ENCODE measurements at regions not wholly inside any gene's neighbourhood (a gene's known extent, or its start where the extent isn't known, plus 50 kb on each side); places are given as distances from the start of the nearest gene placed in this dataset.
A peak's percentile ranks its signal among the peaks of the same experiment; 100 is the strongest.

- DNase-seq (ENCODE audit: low read depth in 4 of 4, low spot score in 2 of 4): no peak
These were observed 1473.4 kb upstream of the TENM3 start for GRCh38 chr4:180769791-180770190.

DNA sequence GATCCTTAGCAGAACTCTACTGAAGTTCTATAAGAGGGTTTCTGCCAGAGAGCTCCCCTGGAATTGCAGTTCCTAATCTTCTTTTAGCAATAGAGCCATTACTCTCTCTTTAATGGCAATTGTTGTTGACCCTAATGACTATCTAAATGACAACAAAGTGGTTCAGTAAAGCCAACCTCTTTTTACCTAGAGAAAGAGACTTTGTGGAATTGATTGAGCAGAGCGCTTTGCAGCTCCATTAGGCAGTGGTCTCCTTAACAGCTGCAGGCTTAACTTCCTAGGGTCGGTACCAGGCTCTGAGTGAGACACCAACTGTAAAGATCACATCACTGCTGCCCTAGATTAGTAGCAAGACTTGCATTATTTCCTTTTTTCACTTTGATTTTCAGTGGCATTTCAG, 1472.9 kb upstream of the TENM3 start:
- DNase-seq (ENCODE audit: low read depth in 4 of 4, low spot score in 2 of 4): no peak

DNA sequence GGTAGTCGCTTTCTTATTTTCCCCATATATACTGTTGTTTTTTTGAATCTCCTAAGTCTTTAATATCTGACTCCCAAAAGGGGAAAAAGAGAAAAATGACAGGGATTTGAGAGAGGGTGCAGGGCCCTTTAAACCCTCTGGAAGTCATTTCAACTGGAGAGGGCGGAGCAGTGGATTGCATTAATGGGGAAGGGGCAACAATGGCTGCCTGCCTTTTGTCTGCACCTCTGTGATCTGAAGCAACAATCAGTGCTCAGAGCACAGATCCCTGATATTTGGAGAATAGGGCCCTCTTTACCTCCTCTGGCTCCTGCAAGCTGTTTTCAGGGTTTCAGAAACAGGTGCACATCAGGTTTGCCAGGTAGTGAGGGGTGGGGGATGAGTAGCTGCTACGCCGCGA, 1458.3 kb upstream of the TENM3 start:
- DNase-seq (ENCODE audit: low read depth in 4 of 4, low spot score in 2 of 4): no peak

- DNase-seq (ENCODE audit: low read depth in 4 of 4, low spot score in 2 of 4): no peak
These were observed 1454.5 kb upstream of the TENM3 start for GRCh38 chr4:180788729-180789128.

DNA sequence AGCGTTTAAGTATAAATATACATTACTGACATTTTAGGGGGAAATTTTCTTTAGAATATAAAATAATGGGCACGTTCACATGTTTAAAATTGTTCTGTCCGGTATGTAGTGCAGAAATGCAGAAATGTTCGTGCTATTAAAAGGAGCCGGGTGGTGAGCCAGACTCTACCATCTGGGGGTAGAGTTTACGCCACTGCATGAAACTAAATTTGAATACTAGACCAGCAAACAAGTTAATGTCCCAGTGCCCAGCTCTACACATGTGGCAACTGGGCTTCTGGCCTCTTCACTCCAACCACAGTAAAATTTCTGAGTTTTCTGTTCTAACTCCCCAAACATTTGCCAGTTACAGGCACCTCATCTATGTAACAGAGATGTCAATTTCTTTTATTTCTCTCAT, 1453.3 kb upstream of the TENM3 start:
- no peak for DNase-seq (ENCODE audit: low read depth in 4 of 4, low spot score in 2 of 4)

DNA sequence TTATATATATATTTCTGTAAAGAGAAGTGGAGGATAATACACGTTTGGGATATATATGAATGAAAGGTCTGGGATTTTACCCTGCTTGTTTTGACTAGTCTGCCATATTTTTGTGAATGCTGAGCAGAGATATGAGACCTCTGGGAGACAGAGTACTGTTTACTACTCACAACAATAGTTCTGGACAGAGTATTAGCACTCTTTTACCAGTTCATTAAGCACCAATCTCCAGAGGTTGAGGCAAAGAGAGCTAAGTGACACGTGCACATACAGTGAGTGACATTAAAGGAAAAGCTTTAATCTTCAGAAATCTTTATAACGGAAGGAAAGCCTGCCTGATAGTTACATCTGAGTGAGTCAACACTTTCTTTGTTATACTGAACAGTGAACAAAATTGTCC, 1452.7 kb upstream of the TENM3 start:
- DNase-seq (ENCODE audit: low read depth in 4 of 4, low spot score in 2 of 4): no peak

GRCh38 chr4:180792541-180792940, 1450.7 kb upstream of the TENM3 start:
- no peak for DNase-seq (ENCODE audit: low read depth in 4 of 4, low spot score in 2 of 4)

DNA sequence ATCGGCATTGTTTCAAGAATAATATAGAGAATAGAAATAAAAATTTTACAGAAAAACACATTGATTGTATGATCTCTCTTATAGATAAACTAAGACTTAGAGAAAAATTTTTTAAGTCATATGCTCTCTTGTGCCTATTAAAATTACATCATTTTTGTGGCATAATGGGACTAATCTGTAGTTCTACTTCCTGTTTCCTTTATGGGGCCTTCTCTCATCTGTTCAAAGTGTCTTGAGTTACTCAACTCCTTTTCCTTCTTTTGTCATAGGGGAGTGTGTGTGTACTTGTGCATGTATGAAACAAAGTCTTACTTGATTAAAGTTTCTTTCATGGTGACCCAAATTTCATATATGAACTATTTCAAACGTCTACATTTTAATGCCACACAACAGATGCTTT, 1448.9 kb upstream of the TENM3 start:
- DNase-seq (ENCODE audit: low read depth in 4 of 4, low spot score in 2 of 4): no peak

DNA sequence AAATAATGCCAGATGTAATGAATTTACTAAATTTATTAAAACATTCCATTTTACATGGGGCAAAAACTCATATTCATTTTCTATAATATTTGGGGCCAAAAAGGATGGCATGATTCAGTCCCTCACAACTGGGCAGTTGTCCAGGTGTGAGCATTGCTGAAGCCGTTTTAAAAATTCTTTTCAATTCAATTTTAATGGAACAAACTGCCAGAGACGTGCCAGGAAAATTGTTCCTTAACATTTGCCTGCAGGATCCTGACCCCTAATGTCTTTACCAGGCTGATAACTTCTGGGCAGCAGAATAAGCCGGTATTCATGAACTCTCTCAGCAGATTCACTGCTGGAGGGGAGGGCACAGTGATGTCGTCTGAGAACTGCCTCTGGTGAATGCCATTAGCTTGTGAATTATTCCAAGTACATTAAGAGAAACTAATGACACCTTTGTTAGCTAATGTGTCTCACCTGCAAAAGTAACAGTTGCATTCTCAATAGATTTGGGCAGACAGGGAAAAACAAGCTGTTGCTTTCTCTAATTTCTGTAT, 1445.1 kb upstream of the TENM3 start:
- DNase-seq (ENCODE audit: low read depth in 4 of 4, low spot score in 2 of 4): no peak

- no peak for DNase-seq (ENCODE audit: low read depth in 4 of 4, low spot score in 2 of 4)
These were observed 1443.4 kb upstream of the TENM3 start for GRCh38 chr4:180799798-180800197.

DNA sequence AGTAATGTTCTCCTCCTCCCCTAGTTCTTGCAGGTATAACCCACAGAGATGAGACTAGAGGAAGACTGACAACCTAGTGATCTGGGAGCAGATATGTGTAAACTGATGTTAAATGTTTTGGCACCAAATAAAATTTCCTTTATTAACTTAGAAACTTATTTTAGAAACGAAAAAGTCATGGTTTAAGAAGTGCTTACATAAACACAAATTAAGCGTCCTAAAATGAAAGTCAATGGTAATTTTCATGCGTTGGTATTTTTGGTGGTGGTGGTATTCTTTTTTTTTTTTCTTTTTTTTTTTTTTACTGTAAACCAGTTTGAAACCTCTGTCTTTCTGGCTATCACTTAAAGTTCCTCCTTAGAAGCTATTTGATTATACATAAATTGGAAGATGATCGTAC, 1438.1 kb upstream of the TENM3 start:
- no peak for DNase-seq (ENCODE audit: low read depth in 4 of 4, low spot score in 2 of 4)

DNA sequence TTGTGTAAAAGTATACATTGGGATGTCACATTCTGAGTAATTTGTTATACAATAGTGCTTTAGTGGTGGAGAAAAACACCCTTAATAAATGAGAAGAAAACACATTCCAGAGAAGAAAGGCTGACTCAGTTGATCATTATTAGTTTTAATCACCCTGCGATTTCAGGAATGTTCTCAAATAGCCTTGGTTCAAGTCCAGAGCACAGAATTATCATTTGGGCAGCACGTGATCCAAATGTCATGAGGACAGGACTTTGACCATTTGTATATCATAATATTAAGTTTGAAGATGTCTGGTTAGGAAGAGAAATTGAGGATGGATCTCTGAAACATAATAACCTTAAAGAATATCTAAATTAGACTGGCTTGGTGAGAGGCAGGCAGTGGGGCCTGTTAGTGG, 1434.3 kb upstream of the TENM3 start:
- no peak for DNase-seq (ENCODE audit: low read depth in 4 of 4, low spot score in 2 of 4)

DNA sequence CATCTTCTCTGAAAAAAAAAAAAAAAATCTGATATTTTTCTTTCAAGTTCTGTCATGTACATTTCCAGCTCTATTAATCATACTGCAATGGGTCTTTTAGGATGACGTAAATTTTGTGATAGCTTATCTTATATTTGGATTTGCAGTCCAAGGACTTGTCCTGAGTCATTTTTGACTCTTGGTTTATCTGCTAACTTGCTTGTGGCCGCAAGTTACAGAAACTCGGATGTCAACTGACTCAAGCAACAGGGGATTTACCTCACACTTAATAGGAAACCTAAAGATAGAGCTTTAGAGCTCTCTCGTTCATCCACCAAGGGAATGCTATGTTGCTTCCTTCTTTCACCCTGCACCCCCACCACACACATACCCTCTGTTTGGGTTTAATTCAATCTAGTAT, 1433.8 kb upstream of the TENM3 start:
- no peak for DNase-seq (ENCODE audit: low read depth in 4 of 4, low spot score in 2 of 4)

GRCh38 chr4:180810581-180810980, 1432.6 kb upstream of the TENM3 start:
- DNase-seq (ENCODE audit: low read depth in 4 of 4, low spot score in 2 of 4): no peak

- no peak for DNase-seq (ENCODE audit: low read depth in 4 of 4, low spot score in 2 of 4)
These were observed 1431.6 kb upstream of the TENM3 start for GRCh38 chr4:180811556-180811955.

DNA sequence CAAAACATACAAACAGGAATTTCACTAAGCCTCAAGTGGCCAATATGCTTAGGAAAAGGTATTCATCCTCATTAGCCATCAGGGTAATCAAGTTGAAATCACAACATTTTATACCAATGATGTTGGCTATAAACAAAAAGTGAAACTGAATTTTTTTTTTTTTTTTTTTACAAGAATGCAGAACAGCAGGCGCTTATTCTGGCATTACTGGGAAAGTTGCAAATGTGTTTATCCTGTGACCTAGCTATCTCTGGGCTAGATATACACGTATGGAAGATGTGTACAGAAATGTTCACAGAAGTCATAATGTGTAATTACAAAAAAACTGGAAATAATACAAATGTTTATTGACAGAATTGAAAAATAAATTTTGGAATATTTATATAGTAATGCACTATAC, 1430.4 kb upstream of the TENM3 start:
- no peak for DNase-seq (ENCODE audit: low read depth in 4 of 4, low spot score in 2 of 4)

GRCh38 chr4:180814875-180815417, 1428.3 kb upstream of the TENM3 start:
- DNase-seq (ENCODE audit: low read depth in 4 of 4, low spot score in 2 of 4): no peak

DNA sequence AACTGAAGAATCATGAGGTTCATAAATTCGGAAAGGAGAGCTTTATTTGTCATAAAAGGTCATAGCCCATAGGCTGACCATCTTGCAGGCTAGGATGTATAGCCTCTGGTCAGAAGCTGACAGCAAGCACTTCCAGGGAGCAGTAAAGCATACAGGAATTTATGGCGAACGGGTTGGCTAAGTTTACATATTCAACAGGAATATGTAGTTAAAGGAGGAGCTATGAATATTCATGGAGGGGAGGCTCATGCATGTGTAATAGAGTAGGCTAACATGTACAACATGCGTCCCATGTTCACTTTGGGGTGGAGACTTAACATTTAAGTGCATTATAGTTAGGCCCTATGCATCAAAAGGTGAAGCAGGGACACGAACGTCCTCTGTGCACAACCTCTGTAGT, 1425.7 kb upstream of the TENM3 start:
- no peak for DNase-seq (ENCODE audit: low read depth in 4 of 4, low spot score in 2 of 4)

GRCh38 chr4:180823108-180823507, 1420.1 kb upstream of the TENM3 start:
- no peak for DNase-seq (ENCODE audit: low read depth in 4 of 4, low spot score in 2 of 4)

GRCh38 chr4:180827232-180828009, 1415.8 kb upstream of the TENM3 start:
- peak in 2 of 4 donors; percentile 2 to 25 for DNase-seq (ENCODE audit: low read depth in 4 of 4, low spot score in 2 of 4)

DNA sequence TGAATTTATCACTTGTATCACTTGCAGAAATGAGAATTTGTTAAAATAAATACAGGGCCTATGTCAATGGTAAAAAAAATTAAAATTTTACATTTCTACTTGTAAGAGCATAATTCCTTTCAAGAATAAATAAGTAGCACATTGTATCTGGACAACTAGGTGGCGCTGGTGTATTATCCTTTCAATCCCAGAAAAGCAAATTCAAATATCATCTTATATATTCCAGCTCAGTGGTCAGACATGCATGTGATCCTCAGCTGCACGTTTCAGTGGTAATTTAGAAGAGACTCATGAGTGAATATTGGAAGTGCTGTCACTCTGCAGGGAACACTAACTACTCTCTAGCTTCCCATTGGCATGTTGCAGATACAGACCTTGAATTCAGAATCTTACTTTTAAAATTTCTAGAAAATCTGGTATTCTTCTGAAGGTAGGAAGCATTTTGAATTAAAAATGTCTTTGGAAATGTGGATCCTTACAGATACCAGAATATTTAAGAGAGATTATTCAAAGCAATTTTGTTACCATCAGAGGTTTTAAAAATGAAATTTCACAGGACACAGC, 1414.7 kb upstream of the TENM3 start:
- DNase-seq (ENCODE audit: low read depth in 4 of 4, low spot score in 2 of 4): peak in 3 of 4 donors; percentile 20 to 64 (median 57)

GRCh38 chr4:180832073-180832472, 1411.1 kb upstream of the TENM3 start:
- no peak for DNase-seq (ENCODE audit: low read depth in 4 of 4, low spot score in 2 of 4)
